ENCODE measurements at regions not wholly inside any gene's neighbourhood (a gene's known extent, or its start where the extent isn't known, plus 50 kb on each side); places are given as distances from the start of the nearest gene placed in this dataset.

- no peak for DNase-seq
Measured at GRCh38 chr6:160899671-160900430, 91.7 kb upstream of the MAP3K4 start.

GRCh38 chr6:160911949-160912348 lies 79.6 kb upstream of the MAP3K4 start:
- no peak for DNase-seq

- DNase-seq, result no peak
Measured at GRCh38 chr6:160912411-160912810, 79.2 kb upstream of the MAP3K4 start.

- no peak for DNase-seq
Measured at GRCh38 chr6:160917572-160917971, 74.0 kb upstream of the MAP3K4 start.

GRCh38 chr6:160919723-160920440 lies 71.7 kb upstream of the MAP3K4 start:
- no peak for DNase-seq

GRCh38 chr6:160921095-160921494 lies 70.5 kb upstream of the MAP3K4 start:
- DNase-seq, result no peak

- no peak for DNase-seq
Measured at GRCh38 chr6:160926281-160927276, 65.0 kb upstream of the MAP3K4 start.

- DNase-seq, result no peak
Measured at GRCh38 chr6:160927416-160927815, 64.2 kb upstream of the MAP3K4 start.

- DNase-seq, result no peak
Measured at GRCh38 chr6:160929361-160929760, 62.2 kb upstream of the MAP3K4 start.

- DNase-seq, result no peak
Measured at GRCh38 chr6:160929831-160930230, 61.7 kb upstream of the MAP3K4 start.

- peak in 57 of 58 donors; percentile 25 to 87 (median 64) for DNase-seq
Measured at GRCh38 chr6:160930547-160931377, 60.8 kb upstream of the MAP3K4 start.

- DNase-seq, result peak in 6 of 58 donors; percentile 13 to 40 (median 28)
Measured at GRCh38 chr6:160931378-160932310, 59.9 kb upstream of the MAP3K4 start.

GRCh38 chr6:160933256-160933655 lies 58.3 kb upstream of the MAP3K4 start:
- DNase-seq, result peak in 4 of 58 donors; percentile 4 to 15 (median 13)

GRCh38 chr6:160934157-160934556 lies 57.4 kb upstream of the MAP3K4 start:
- DNase-seq, result no peak

- no peak for DNase-seq
Measured at GRCh38 chr6:160940197-160940596, 51.4 kb upstream of the MAP3K4 start.
